GM23248 (cell line): ENCODE measurements at regions not wholly inside any gene's neighbourhood (a gene's known extent, or its start where the extent isn't known, plus 50 kb on each side); places are given as distances from the start of the nearest gene placed in this dataset.

Experiments used
- EZH2 ChIP-seq: fragments of 200-600 bp; sonication (generic); IDR thresholded peaks from 2 replicates; pipeline ENCODE4 v1.6.1; 2018; ENCODE audit warnings: antibody characterized with exemption, mild to moderate bottlenecking; ENCODE audit not compliant: insufficient read depth, poor library complexity, severe bottlenecking
- EZH2phosphoT487 ChIP-seq: fragments of 200-600 bp; sonication (generic); IDR thresholded peaks from 2 replicates; pipeline ENCODE4 v1.6.1; 2018; ENCODE audit warnings: antibody characterized with exemption, moderate library complexity, mild to moderate bottlenecking, low read depth; ENCODE audit not compliant: insufficient read depth

- TF ChIP-seq EZH2 (no peak), EZH2phosphoT487 (no peak)
Observed at GRCh38 chr2:145682546-145683157, 1162.7 kb upstream of the ZEB2 start.
